ENCODE measurements at regions not wholly inside any gene's neighbourhood (a gene's known extent, or its start where the extent isn't known, plus 50 kb on each side); places are given as distances from the start of the nearest gene placed in this dataset.

- DNase-seq (ENCODE audit: extremely low read depth, low read depth), result no peak
Observed at GRCh38 chr6:18746727-18747126, 359.6 kb downstream of the RNF144B start.

GRCh38 chr6:18748314-18748713 lies 361.2 kb downstream of the RNF144B start:
- no peak for DNase-seq (ENCODE audit: extremely low read depth, low read depth)

GRCh38 chr6:18752278-18753068 lies 365.3 kb downstream of the RNF144B start:
- DNase-seq (ENCODE audit: extremely low read depth, low read depth), result no peak

- DNase-seq (ENCODE audit: extremely low read depth, low read depth), result no peak
Observed at GRCh38 chr6:18753076-18753475, 365.9 kb downstream of the RNF144B start.

GRCh38 chr6:18763086-18763485 lies 375.9 kb downstream of the RNF144B start:
- no peak for DNase-seq (ENCODE audit: extremely low read depth, low read depth)

- no peak for DNase-seq (ENCODE audit: extremely low read depth, low read depth)
Observed at GRCh38 chr6:18784794-18785193, 397.6 kb downstream of the RNF144B start.

GRCh38 chr6:18785810-18786490 lies 398.8 kb downstream of the RNF144B start:
- DNase-seq (ENCODE audit: extremely low read depth, low read depth), result no peak

- DNase-seq (ENCODE audit: extremely low read depth, low read depth), result no peak
Observed at GRCh38 chr6:18792866-18793265, 405.7 kb downstream of the RNF144B start.

GRCh38 chr6:18795726-18796125 lies 408.6 kb downstream of the RNF144B start:
- no peak for DNase-seq (ENCODE audit: extremely low read depth, low read depth)

- DNase-seq (ENCODE audit: extremely low read depth, low read depth), result no peak
Observed at GRCh38 chr6:18820725-18821124, 433.6 kb downstream of the RNF144B start.

GRCh38 chr6:18823782-18824386 lies 436.7 kb downstream of the RNF144B start:
- peak; percentile 15 for DNase-seq (ENCODE audit: extremely low read depth, low read depth)

- no peak for DNase-seq (ENCODE audit: extremely low read depth, low read depth)
Observed at GRCh38 chr6:18829272-18829870, 442.2 kb downstream of the RNF144B start.

- DNase-seq (ENCODE audit: extremely low read depth, low read depth), result no peak
Observed at GRCh38 chr6:18835976-18836375, 448.8 kb downstream of the RNF144B start.

GRCh38 chr6:18837013-18837412 lies 449.9 kb downstream of the RNF144B start:
- DNase-seq (ENCODE audit: extremely low read depth, low read depth), result no peak

- DNase-seq (ENCODE audit: extremely low read depth, low read depth), result no peak
Observed at GRCh38 chr6:18842534-18842933, 455.4 kb downstream of the RNF144B start.

- DNase-seq (ENCODE audit: extremely low read depth, low read depth), result no peak
Observed at GRCh38 chr6:18845896-18846295, 458.7 kb downstream of the RNF144B start.

GRCh38 chr6:18846327-18846726 lies 459.2 kb downstream of the RNF144B start:
- no peak for DNase-seq (ENCODE audit: extremely low read depth, low read depth)

- DNase-seq (ENCODE audit: extremely low read depth, low read depth), result no peak
Observed at GRCh38 chr6:18861204-18861603, 474.1 kb downstream of the RNF144B start.

GRCh38 chr6:18883268-18883667 lies 496.1 kb downstream of the RNF144B start:
- DNase-seq (ENCODE audit: extremely low read depth, low read depth), result no peak

- no peak for DNase-seq (ENCODE audit: extremely low read depth, low read depth)
Observed at GRCh38 chr6:18883851-18884250, 496.7 kb downstream of the RNF144B start.

- DNase-seq (ENCODE audit: extremely low read depth, low read depth), result no peak
Observed at GRCh38 chr6:18893540-18894269, 506.6 kb downstream of the RNF144B start.

Measured in NCI-H460 (cell line).